HG02678 (cell line): ENCODE measurements at regions not wholly inside any gene's neighbourhood (a gene's known extent, or its start where the extent isn't known, plus 50 kb on each side); places are given as distances from the start of the nearest gene placed in this dataset.

Source experiments
- ATAC-seq: cut with Tn5 transposase; IDR thresholded peaks from one replicate; pipeline ENCODE4 v1.9.1; 2021; ENCODE audit warnings: mild to moderate bottlenecking, moderate library complexity; ENCODE audit not compliant: unreplicated experiment

DNA sequence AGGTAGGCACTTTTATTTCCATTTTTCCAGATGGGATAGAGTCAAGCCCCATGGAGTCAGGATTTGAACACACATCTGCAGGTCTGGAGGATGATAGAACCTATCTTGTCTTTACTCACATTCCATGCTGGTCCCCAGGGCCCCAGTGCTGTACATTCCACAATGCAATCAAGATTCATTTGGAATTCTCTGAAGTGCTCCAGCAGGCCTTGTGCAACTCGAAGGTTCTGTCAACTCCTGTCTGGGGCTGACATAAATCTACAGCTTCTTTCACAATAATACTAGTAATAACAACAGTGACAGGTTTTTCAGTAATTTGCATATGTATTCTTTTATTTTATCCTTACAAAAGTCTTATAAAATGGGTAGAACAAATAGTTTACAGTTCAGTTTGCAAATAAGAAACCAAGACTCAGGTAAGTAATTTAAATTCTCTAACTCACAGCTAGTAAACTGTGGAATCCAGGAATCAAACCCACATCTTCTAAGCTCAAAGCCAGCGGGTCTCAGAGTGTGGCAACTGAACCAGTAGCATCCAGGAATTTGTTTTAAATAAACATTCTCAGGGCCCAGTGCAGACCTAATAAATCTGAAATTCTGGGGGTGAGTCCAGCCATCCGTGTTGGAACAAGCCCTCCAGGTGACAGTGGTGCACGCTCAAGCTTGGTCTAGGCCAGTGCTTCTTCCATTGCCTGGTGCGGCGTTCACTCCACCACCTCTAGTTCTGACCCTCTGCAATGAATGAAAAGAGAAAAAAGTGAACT lies 137.0 kb upstream of the TNFAIP3 start:
- no peak for ATAC-seq

DNA sequence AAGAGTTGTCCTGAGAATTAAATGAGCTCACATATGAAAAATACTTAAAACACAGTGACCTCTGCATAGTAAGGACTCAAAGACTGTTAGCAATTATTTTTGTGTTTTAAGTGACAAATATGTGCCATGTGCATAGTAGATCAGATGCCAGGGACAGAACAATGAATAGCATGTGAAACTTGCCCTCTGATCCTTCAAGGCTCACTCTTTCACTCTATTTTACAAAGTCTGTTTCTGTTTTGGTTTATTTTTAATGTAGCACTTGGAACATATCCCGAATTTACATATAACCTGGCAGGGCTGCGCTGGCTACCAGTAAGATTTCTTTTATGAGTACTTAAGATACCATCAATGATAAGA lies 135.5 kb upstream of the TNFAIP3 start:
- ATAC-seq: no peak

DNA sequence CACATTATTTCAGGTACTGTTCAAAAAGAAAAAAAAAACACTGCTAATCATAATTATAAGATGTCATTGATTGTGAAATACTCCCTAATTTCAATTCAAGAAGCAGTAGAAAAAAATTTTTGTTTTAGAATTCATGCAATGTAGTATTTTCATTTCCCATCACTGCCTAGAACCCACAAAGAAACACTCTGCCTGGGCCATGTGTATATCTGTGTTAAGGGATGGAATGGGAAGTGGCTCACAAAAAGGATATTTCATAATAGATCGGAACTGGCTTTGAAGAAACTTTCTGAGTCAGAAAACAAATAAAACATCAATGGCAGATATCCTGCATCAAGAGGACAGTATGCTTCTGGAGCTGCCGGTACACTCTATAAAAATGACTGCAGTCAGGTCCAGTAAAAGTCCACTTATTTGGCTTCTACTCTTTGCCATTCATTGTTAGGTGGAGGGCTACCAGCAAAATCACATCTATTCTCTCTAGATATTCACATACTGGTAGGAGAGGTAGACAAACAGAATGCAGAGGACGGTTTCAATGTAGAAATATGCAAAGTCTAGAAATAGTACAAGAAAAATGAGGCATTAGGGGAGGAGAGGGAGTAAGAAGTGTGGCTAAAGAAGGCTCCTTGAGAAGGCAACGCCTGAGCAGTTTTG lies 135.0 kb upstream of the TNFAIP3 start:
- ATAC-seq: no peak

DNA sequence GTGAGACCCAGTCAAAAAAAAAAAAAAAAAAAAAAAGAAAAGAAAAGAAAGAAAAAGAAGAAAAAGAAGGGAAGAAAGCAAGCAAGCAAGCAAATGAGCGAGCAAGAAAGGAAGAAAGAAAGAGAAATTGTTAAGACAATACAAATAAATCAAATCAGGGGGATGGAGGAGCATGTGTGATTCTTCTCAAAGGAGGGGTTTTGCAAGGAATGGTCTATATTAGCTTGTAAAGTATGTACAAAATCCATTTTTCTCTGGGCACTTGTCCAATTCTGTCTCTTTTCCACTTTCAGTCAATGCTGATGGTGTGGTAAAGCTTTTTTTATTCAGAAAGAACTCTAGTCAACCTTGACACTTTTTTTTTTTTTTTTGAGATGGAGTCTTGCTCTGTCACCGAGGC lies 133.7 kb upstream of the TNFAIP3 start:
- ATAC-seq: no peak

DNA sequence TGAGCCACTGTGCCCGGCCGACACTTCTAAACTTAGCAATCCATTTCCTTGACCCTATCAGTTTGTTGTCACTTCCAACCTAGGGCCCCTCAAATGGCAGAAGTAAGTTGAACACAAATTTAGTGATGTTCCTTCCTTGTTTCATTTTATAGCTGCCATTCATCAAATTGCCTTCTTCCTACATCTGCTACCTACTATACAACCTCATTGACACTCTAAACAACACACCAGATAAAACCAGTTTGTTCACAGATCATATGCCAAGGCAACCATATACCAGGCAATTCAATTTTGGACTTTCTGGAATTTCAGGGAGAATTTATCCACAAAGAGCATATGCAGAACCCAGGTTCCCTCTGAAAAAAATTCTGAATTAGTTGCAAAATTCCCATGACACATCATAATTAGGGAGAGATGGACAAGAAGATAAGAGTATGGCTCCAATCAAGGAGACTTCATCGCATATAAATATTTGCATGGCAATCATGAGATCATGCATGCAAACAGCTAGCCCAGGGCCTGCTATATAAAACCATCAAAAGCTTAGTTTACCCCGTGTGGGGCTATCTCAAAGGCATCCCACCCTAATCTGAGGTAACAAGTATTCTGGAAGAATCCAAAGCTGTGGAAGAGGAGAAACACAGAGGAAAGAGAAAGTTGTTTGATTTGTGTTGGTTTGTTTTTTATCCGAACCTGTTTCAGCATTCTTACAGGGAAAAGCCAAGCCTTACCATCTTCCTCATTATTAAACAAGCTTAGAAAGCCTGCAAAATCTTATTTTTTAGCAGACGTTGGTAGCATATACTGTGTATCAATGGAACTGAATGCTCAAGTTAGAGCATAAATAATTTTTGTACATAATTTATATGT lies 132.8 kb upstream of the TNFAIP3 start:
- ATAC-seq: no peak

DNA sequence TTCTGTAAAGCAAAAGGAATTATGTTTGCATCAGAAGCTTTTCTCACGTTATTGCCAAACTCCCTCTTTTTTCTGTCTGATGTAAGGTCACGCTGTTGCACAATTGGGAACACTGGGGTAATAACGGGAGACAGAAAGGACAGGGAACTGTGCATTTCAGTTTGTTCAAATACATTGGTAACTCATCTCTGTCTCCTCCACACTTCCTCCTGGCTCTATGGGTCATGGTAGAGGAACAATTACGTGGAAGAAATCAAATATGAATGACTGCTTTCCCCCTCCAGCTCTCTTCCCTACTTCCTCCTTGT lies 132.2 kb upstream of the TNFAIP3 start:
- no peak for ATAC-seq

DNA sequence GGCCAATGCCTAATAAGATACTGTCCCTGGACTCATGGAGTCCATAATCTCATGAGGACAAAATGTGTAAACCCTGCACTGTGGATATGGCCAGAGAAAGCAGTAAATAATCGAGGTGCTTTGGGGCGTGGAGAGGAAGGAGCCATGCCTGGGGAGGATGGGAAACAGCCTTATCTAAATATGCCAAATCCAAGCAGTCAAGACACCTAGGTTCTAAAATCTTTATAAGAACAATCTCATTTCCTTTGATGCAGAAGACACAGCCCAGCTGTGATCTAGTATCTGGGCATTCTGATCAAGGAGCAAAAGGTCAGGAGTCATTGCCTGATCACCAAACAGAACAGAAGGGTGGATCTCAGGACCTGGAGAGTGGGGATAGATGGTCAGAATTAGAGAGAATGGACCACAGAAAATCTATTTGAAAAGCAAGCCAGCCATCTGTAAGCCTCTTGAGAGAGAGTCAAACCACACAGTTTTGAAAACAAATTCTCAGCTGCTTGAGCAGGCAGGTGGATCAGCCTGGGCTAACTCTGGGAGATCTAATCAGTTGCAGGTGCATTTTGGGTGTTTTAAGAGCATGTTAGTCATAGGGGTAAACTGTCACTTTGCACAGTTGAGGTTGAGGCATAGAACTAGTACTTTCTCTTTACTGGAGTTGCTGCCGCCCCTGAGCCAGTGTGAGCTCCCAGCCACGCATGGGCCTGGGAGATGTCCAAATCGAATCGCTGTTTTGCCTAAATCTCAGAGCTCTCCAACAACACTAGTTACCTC lies 130.8 kb upstream of the TNFAIP3 start:
- peak; percentile 96 for ATAC-seq

DNA sequence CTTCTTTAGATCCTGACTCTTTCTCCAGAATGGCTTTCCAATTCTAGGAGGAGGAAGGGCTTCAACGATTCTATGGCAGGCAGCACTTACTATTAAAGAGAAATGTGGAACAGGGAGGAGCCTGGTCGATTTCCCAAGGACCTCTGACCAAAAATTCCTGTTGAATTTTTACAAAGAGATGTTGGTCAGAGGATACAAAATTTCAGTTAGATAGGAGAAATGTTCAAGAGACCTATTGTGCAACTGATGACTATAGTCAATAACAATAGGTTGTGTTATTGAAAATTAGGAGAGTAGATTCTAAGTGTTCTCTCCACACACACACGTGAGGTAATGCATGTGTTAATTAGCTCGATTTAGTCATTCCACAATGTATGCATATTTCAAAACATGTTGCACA lies 130.1 kb upstream of the TNFAIP3 start:
- ATAC-seq: no peak

DNA sequence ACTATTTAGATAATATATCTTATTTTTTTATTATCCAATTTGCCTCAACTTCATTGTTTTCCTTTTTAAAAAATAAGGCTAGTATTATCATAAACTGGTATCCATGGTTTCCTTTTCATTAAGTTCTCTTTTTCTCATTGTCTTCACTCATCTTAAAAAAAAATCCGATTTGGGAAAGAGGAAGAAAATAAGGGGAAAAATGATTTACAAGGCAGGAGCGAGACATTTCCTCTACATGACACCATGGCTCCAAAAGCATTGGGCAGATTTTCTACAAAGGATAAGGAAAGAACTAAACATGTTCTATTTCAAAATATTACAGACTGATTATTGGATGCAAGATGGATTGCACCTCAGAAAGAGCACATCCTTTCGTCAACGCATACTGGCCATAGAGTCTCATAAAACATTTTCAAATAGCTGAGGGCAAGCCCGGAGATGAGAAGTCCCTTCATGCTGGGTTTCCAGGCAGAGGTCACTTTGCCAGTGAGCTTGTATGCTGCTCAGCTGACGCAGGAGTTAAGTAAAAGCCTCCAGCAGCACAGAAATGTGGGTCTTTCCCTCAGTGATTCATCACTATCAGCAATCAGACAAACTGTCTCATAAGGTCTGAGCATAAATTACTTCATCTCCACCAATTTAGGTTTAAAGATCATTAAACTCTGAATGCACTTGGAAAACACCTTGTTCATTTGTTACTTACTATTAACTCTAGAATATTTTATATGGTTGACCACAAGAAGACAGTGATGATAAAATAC lies 129.0 kb upstream of the TNFAIP3 start:
- ATAC-seq: no peak

DNA sequence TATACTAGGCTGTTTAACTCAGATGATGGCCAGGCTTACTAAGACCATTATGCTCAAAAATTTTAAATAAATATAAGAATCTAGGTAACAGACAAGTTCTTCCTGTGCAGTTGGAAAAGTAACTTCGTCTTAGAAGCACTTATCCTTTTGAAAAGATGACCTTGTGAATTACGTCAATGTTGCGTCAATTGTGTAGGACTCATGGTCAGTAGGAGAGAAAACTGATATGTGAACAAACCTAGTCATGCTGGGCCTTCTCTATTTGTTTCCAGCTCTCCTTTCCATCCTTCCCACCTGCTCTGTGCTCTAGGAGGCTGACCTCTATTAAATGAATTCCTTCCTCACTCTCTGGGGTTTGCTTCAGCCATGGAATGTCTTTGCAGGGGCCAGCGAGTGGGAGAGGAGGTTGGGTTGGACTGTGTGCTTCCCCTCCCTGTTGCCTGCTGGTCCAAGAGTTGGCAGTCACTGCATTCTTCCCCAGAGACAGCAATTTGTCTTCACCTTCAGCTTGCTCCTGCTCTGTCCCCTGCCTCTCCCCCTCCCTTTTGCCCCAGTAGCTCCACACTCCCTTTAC lies 128.0 kb upstream of the TNFAIP3 start:
- ATAC-seq: no peak

DNA sequence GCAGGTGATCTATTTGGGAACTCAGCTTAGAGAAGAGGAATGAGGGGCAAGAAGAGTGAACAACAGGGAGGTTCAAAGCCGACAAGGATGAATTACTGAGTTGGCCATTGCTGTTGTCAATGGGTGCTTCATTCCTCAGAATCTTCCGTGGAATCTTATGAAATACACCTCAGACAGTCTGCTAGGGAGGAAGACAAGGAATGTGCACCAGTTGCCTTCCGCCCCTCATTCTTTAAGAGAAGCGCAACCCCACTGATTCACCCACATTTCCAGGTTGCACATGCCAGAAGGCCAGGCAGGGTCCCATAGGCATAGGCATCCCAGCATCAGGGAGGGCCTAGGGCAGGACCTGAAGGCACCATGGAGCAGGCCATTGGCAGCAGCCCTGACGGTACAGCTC lies 127.5 kb upstream of the TNFAIP3 start:
- ATAC-seq: no peak

DNA sequence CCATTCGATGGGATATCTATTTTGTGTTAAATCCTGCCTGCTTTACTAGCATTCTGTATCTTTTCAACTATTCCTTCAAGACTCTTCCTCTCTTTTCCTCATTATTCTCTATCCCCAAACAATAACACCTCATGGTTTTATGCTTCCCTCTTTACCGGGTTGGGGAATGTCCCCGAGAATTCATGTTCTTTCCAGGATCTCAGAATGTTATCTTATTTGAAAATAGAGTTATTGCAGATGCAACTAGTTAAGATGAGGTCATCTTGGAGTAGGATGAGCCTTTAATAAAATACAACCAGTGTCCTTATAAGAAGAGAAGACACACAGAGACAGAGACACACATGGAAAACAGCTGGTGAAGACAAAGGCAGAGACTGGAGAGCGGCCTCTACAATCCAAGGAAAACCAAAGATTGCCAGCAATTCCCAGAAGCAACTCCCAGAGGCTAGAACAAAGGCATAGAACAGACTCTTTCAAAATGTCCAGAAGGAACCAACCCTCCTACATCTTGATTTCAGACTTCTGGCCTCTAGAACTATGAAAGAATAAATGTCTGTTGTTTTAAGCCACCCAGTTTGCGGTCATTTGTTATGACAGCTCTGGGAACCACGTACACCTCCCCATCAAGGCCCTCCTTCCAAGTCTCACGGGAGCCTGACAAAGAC lies 126.8 kb upstream of the TNFAIP3 start:
- ATAC-seq: no peak

DNA sequence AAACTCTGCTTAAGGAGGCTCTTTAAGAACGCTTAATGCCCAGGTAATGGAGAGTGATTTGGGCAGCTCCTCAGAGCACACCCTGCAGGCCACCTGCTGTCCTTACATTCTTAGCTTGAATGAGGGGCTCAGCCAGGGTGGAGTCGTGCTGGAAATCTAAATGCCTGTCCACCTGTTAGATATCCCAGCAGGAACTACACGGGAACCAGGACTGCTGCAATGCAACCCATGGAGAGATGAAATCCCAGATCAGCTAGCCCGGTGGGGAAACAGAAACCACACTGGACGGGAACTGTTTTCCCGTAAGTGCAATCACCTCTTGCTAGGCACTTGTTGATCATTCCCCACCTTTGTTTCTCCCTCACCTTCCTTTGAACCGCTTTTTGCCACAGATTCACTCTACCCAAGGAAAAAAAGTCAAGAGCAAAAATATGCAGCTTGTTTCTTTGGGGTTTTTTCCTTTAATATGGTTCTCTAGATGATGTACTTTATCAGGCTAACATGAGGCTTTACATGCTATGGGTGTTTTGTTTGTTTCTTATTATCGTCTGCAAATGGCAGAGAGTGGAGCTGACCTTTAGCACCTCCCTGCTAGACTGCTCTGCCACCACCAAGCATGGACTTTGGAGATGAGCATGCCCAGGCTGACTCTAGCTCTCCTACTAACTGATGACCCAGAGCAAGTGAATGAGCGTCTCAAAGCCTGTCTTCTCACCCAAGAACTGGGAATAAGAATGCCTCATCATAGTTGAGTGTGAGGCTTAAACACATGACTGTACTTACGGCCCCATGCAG lies 125.9 kb upstream of the TNFAIP3 start:
- ATAC-seq: no peak

DNA sequence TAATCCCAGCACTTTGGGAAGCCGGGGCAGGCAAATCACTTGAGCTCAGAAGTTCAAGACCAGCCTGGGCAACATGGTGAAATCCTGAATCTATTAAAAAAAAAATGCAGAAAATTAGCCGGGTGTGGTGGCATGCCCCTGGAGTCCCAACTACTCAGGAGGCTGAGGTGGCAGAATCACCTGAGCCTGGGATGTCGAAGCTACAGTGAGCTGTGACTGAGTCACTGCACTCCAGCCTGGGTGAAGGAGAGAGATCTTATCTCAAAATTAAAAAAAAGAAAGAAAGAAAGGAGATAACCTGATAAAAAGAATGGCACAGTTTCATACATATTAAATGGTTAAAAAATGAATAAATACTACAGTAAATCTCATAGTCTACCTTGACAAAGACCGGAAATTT lies 123.6 kb upstream of the TNFAIP3 start:
- ATAC-seq: no peak

DNA sequence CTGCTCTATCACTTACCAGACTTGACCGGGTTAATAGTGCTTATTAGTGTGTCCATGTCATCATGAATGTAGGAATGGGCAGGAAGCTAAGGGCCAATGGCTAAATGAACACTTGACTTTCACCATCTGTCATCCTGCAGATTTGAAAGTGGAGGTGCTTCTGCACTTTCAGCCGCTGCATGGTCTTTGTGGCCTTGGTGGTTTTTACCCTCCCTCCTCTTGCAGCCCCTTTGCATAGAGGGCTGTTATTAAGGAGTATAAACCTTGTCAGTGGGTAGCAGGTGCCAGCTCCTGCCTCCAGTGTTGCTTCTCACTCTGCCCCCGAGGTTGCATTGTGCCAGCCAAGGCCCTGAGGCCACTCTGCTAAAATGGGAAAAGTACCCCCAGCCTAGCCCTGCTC lies 122.2 kb upstream of the TNFAIP3 start:
- ATAC-seq: peak; percentile 92

DNA sequence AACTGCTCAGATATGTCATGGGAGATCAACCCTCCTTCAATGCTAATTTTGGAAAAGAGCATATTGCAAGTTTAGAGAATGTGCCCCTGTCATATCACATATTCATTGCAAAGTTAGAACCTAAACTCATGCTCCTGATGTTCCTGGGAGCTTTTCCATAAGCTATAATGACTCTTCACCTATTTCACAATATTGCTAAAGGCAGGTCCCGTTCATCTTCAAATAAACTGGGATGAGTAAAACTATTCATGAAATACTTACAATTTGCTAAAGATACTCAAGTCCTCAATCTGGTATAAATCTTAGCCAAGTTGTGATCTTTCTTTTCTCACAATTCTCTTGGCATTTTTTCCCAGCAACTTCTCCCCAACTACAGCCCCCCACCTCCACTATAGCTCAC lies 121.7 kb upstream of the TNFAIP3 start:
- no peak for ATAC-seq

DNA sequence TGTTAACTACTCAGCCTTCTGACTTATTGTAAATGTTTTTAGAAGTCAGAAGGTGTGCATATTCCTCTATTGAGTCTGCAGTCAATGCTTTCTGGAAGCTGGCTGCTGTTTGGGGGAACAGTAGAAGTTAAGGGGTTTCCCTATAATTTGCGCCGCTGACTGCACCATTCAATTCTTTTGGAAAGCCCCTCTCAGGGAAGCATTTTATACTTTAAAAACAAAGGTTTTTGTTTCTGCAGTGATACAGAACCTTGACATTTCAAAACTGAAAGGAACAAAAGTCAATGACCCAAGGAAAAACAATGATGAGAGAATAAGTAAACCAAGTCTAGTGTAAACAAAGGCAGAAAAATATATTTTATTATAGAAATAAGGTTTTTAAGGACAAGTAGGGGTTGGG lies 120.8 kb upstream of the TNFAIP3 start:
- no peak for ATAC-seq

DNA sequence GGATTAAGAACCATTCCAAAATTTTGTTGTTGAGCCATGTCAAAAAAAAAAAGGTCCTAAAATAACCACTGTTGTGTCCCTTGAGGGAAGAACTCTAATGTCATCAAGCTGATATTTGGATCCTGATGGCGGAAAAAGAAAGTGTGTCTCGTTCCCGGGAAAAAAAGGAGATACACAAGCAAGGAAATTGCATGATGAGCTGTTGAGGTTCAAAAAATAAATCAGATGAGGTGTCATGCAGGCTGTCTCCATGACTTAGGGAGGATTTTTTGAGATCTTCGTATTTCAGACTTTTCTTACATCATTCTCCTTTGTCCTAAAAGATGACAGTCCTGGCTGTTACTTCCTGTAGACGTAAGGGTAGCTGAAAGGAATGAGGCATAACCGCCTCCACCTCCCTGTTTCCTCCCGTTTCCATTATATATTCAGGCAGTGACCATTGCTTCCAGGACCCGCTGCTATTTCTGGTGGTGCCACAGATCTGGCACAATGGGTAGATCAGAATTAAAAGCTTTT lies 117.3 kb upstream of the TNFAIP3 start:
- ATAC-seq: no peak

DNA sequence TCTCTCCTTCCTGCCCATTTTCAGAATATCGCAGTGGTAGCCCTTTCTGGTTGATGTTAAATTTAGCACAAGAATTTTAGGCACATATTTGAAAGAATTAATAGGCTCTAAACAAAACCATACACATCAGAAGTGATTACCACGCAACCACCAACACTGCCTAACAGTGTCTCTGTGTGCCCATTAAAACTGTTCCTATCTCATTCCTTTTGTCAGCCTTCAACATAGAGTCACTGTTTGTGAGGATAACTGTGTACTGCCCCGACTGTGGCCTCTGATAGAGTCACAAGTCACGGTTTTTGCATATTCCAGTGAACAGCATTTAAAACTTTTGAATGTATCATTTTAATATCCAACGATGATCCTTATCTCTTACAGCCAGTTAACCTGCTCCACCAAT lies 116.8 kb upstream of the TNFAIP3 start:
- ATAC-seq: no peak
